Esophagus squamous epithelium (tissue), 5 donors: ENCODE measurements at regions not wholly inside any gene's neighbourhood (a gene's known extent, or its start where the extent isn't known, plus 50 kb on each side); places are given as distances from the start of the nearest gene placed in this dataset.
"Not testable (repeated sequence)": the region's sequence is repeated elsewhere in the genome, so short reads cannot be mapped to it uniquely, and the experiment has no call there.

Experiments
- DNase-seq: peaks from one replicate; lab custom pipeline; 2025; lab: John Stamatoyannopoulos, UW
- H3K27ac ChIP-seq, 4 donors: fragments of 200-600 bp; sonication (generic); one replicate each; pipeline ENCODE4 v1.5.1; 2016 to 2019; ENCODE audit warnings: mild to moderate bottlenecking in 1 of 4
- H3K27me3 ChIP-seq, 4 donors: fragments of 200-600 bp; sonication (generic); 1 replicate in 3 of 4; 2 replicates in 1 of 4; pipeline versions ENCODE4 v1.5.1 to v1.6.0; 2017 to 2021; ENCODE audit warnings: antibody characterized with exemption in 1 of 4
- H3K36me3 ChIP-seq, 3 donors: fragments of 200-600 bp; sonication (generic); one replicate each; pipeline ENCODE4 v1.5.1; 2016 to 2019
- H3K4me1 ChIP-seq, 3 donors: fragments of 200-600 bp; sonication (generic); one replicate each; pipeline ENCODE4 v1.5.1; 2017 to 2019
- H3K4me3 ChIP-seq, 4 donors: fragments of 200-600 bp; sonication (generic); 1 replicate in 3 of 4; 2 replicates in 1 of 4; pipeline ENCODE4 v1.5.1; 2016 to 2019; ENCODE audit warnings: mild to moderate bottlenecking in 2 of 4, moderate library complexity in 1 of 4
- H3K9me3 ChIP-seq, 3 donors: fragments of 200-600 bp; sonication (generic); one replicate each; pipeline ENCODE4 v1.5.1; 2016 to 2019
- CTCF ChIP-seq, 6 experiments: fragments of 450-650 bp in 4 of 6; fragments of 200-600 bp in 2 of 6; sonication (generic) in 2 of 6; IDR thresholded peaks; one replicate each; pipeline ENCODE4 v1.5.1; 2016 to 2019; ENCODE audit warnings: antibody characterized with exemption in 6 of 6, mild to moderate bottlenecking in 4 of 6, moderate library complexity in 4 of 6
- POLR2A ChIP-seq, 4 donors: fragments of 450-650 bp; IDR thresholded peaks; one replicate each; pipeline ENCODE4 v1.6.1; 2017; ENCODE audit warnings: antibody characterized with exemption in 4 of 4, mild to moderate bottlenecking in 4 of 4, moderate library complexity in 3 of 4
- WGBS, 2 donors: methylation state at CpG; one replicate each; pipeline ENCODE4 v1.1.5; 2018; 5-methylcytosine and 5-hydroxymethylcytosine counted together
- intact Hi-C: fragments of 100-400 bp; cut with DNase I; formaldehyde crosslinking; loops from one replicate; pipeline ENCODE4 v1.15.0; 2022
- donor health status: DM: yes; HTN: yes; CAD: no.

- Histone ChIP-seq H3K4me3 (no peak overlapping the region), H3K27ac (no peak overlapping the region), H3K36me3 (no peaks in the 10 kb centered on the region), H3K4me1 (no peaks in the 10 kb centered on the region), H3K27me3 (no peaks in the 10 kb centered on the region), H3K9me3 (no peaks in the 10 kb centered on the region)
- no peak for TF ChIP-seq CTCF (IDR thresholded peaks at IDR 0.05)
- no peak for TF ChIP-seq POLR2A (IDR thresholded peaks at IDR 0.05)
- intact Hi-C loops: no loop called here
- WGBS, 2 donors: 54 to 55% methylated on average over 3 of the region's 3 CpGs
- DNase-seq: no peak
These were observed 77.6 kb upstream of the TRAM1L1 start for GRCh38 chr4:117162976-117163375.

GRCh38 chr4:117164338-117164737 lies 79.0 kb upstream of the TRAM1L1 start:
- H3K36me3 ChIP-seq: no peaks in the 10 kb centered on the region
- H3K9me3 ChIP-seq: no peaks in the 10 kb centered on the region
- intact Hi-C loops: no loop called here
- no peak for TF ChIP-seq POLR2A (IDR thresholded peaks at IDR 0.05)
- TF ChIP-seq CTCF (IDR thresholded peaks at IDR 0.05): no peak
- H3K27me3 ChIP-seq: no peaks in the 10 kb centered on the region
- no peaks in the 10 kb centered on the region for H3K4me1 ChIP-seq
- no peak for DNase-seq
- WGBS, 2 donors: 35 to 60% methylated on average over 1 of the region's 1 CpG
- no peak overlapping the region for H3K4me3 ChIP-seq
- no peak overlapping the region for H3K27ac ChIP-seq

GRCh38 chr4:117175369-117175768 lies 90.0 kb upstream of the TRAM1L1 start:
- H3K4me1 ChIP-seq, H3K36me3 ChIP-seq, H3K27ac ChIP-seq, H3K27me3 ChIP-seq, H3K4me3 ChIP-seq, H3K9me3 ChIP-seq, DNase-seq, intact Hi-C loops: not testable (repeated sequence)
- 74 to 90% methylated on average over 2 of the region's 2 CpGs for WGBS, 2 donors

GRCh38 chr4:117203231-117203630 lies 117.9 kb upstream of the TRAM1L1 start:
- no peaks in the 10 kb centered on the region for H3K27me3 ChIP-seq
- no peak overlapping the region for H3K27ac ChIP-seq
- no peaks in the 10 kb centered on the region for H3K9me3 ChIP-seq
- H3K36me3 ChIP-seq: no peaks in the 10 kb centered on the region
- H3K4me3 ChIP-seq: no peak overlapping the region
- TF ChIP-seq POLR2A (IDR thresholded peaks at IDR 0.05) (no peak), CTCF (IDR thresholded peaks at IDR 0.05) (no peak)
- 52 to 54% methylated on average over 1 of the region's 1 CpG for WGBS, 2 donors
- no peak for DNase-seq
- intact Hi-C loops: no loop called here
- no peaks in the 10 kb centered on the region for H3K4me1 ChIP-seq

- H3K27ac ChIP-seq: no peak overlapping the region
- no peak for DNase-seq
- no peak overlapping the region for H3K4me3 ChIP-seq
- TF ChIP-seq CTCF (IDR thresholded peaks at IDR 0.05) (no peak), POLR2A (IDR thresholded peaks at IDR 0.05) (no peak)
- intact Hi-C loops: no loop called here
- no peaks in the 10 kb centered on the region for H3K4me1 ChIP-seq
- no peaks in the 10 kb centered on the region for H3K9me3 ChIP-seq
- no peaks in the 10 kb centered on the region for H3K27me3 ChIP-seq
- 79 to 83% methylated on average over 1 of the region's 1 CpG for WGBS, 2 donors
- H3K36me3 ChIP-seq: no peaks in the 10 kb centered on the region
These were observed 125.2 kb upstream of the TRAM1L1 start for GRCh38 chr4:117210551-117210950.

- DNase-seq: no peak
These were observed 138.9 kb upstream of the TRAM1L1 start for GRCh38 chr4:117224256-117224655.

More at GRCh38 chr4:117224256-117224655, 138.9 kb upstream of the TRAM1L1 start:
- H3K27ac ChIP-seq: no peak overlapping the region
- no peaks in the 10 kb centered on the region for H3K9me3 ChIP-seq
- H3K4me3 ChIP-seq: no peak overlapping the region
- H3K4me1 ChIP-seq: no peaks in the 10 kb centered on the region
- no peaks in the 10 kb centered on the region for H3K27me3 ChIP-seq
- TF ChIP-seq POLR2A (IDR thresholded peaks at IDR 0.05) (no peak), CTCF (IDR thresholded peaks at IDR 0.05) (no peak)
- no peaks in the 10 kb centered on the region for H3K36me3 ChIP-seq
- intact Hi-C loops: no loop called here
- 72 to 73% methylated on average over 5 of the region's 5 CpGs for WGBS, 2 donors
